HepG2 (cell line): ENCODE measurements at regions not wholly inside any gene's neighbourhood (a gene's known extent, or its start where the extent isn't known, plus 50 kb on each side); places are given as distances from the start of the nearest gene placed in this dataset.

Experiments used
- CREB1 ChIP-seq, 2 experiments: fragments of 450-650 bp in 1 of 2; IDR thresholded peaks; 2 replicates each; pipeline ENCODE4 v1.6.1; 2016 to 2017; ENCODE audit warnings: control low read depth in 1 of 2, mild to moderate bottlenecking in 1 of 2, missing compliant biosample characterization in 1 of 2, missing genetic modification characterization in 1 of 2
- SIX1 ChIP-seq: sonication (generic); formaldehyde crosslinking; IDR thresholded peaks from 2 replicates; pipeline ENCODE4 v1.4.0; 2020; ENCODE audit warnings: missing genetic modification reagents, borderline replicate concordance
- SYNCRIP ChIP-seq: fragments of 200-400 bp; formaldehyde crosslinking; IDR thresholded peaks from 2 replicates; pipeline ENCODE4 v1.6.1; 2018; ENCODE audit warnings: mild to moderate bottlenecking, low read depth, low read length; ENCODE audit not compliant: insufficient read depth
- TCF7L2 ChIP-seq: IDR thresholded peaks from 2 replicates; pipeline ENCODE4 v1.6.1; 2011; ENCODE audit warnings: mild to moderate bottlenecking, low read depth, low read length, moderate library complexity
- ZNF121 ChIP-seq: sonication (generic); formaldehyde crosslinking; IDR thresholded peaks from 2 replicates; pipeline ENCODE4 v1.5.0; 2020; ENCODE audit warnings: mild to moderate bottlenecking, missing genetic modification reagents
- ZNF558 ChIP-seq: sonication (generic); formaldehyde crosslinking; IDR thresholded peaks from 2 replicates; pipeline ENCODE4 v1.9.0; 2022; ENCODE audit warnings: mild to moderate bottlenecking, missing genetic modification reagents, borderline replicate concordance

GRCh38 chr3:72311425-72311824 is 526.5 kb upstream of the PROK2 start:
- TF ChIP-seq ZNF121 (CRISPR knock-in tag), result no peak
- no peak for TF ChIP-seq SYNCRIP
- no peak for TF ChIP-seq SIX1 (CRISPR knock-in tag)
- no peak for TF ChIP-seq TCF7L2
- TF ChIP-seq ZNF558, result no peak
- no peak for TF ChIP-seq CREB1 (IDR thresholded peaks at IDR 0.05)
- no peak for TF ChIP-seq CREB1 (CRISPR knock-in tag; IDR thresholded peaks at IDR 0.05)
